ENCODE measurements at regions not wholly inside any gene's neighbourhood (a gene's known extent, or its start where the extent isn't known, plus 50 kb on each side); places are given as distances from the start of the nearest gene placed in this dataset.

- Histone ChIP-seq H3K27me3 (ENCODE audit: control insufficient read depth, insufficient read depth, low read length) (no peaks in the 10 kb centered on the region), H3K4me3 (ENCODE audit: low read depth in 2 of 2, low read length in 2 of 2) (no peak overlapping the region), H3K9me3 (ENCODE audit: control insufficient read depth, insufficient read depth, low read depth, low read length) (peaks cover 7% of the 10 kb centered on the region; the same call in 1 of the 2 replicates), H3K4me1 (ENCODE audit: control insufficient read depth, insufficient read depth, low read length) (no peaks in the 10 kb centered on the region), H3K36me3 (ENCODE audit: control insufficient read depth, insufficient read depth, low read length) (no peaks in the 10 kb centered on the region), H3K27ac (ENCODE audit: low read length) (no peak overlapping the region)
- no TSS peak for BruUV-seq (replicated peaks)
- ChIA-PET POLR2A (no interaction called here), CTCF (no interaction called here)
- intact Hi-C loops (cut with micrococcal nuclease; ENCODE audit: unreplicated experiment) = no loop called here
- no peak for ATAC-seq
- no peak for DNase-seq (ENCODE audit: low read depth, low spot score)
- in situ Hi-C loops (cut with HindIII; ENCODE audit: low pct_unique_long_range_greater_than_20kb, low sequenced_read_pairs) = no loop called here
- TF ChIP-seq TCF7L2 (IDR thresholded peaks at IDR 0.05; ENCODE audit: low read depth, low read length) (no peak), REST (IDR thresholded peaks at IDR 0.05; ENCODE audit: insufficient read depth in 1 of 2, low read depth in 2 of 2, low read length in 1 of 2) (no peak), CTCF (IDR thresholded peaks at IDR 0.05) (no peak), POLR2AphosphoS5 (IDR thresholded peaks at IDR 0.05; ENCODE audit: low read depth, low read length) (no peak), SIN3A (IDR thresholded peaks at IDR 0.05; ENCODE audit: borderline replicate concordance, insufficient read depth, low read depth, low read length) (no peak)
These were observed 506.7 kb upstream of the KIF2B start for GRCh38 chr17:53316073-53316472.

- no peak overlapping the region for H3K27ac ChIP-seq (ENCODE audit: low read length)
- intact Hi-C loops (cut with micrococcal nuclease; ENCODE audit: unreplicated experiment) = no loop called here
- in situ Hi-C loops (cut with HindIII; ENCODE audit: low pct_unique_long_range_greater_than_20kb, low sequenced_read_pairs) = no loop called here
- peaks cover 7% of the 10 kb centered on the region; the same call in 1 of the 2 replicates for H3K9me3 ChIP-seq (ENCODE audit: control insufficient read depth, insufficient read depth, low read depth, low read length)
- ATAC-seq (no peak), DNase-seq (ENCODE audit: low read depth, low spot score) (no peak)
- ChIA-PET CTCF (no interaction called here), POLR2A (no interaction called here)
- no TSS peak for BruUV-seq (replicated peaks)
- no peak overlapping the region for H3K4me3 ChIP-seq (ENCODE audit: low read depth in 2 of 2, low read length in 2 of 2)
- H3K36me3 ChIP-seq (ENCODE audit: control insufficient read depth, insufficient read depth, low read length) = no peaks in the 10 kb centered on the region
- no peaks in the 10 kb centered on the region for H3K4me1 ChIP-seq (ENCODE audit: control insufficient read depth, insufficient read depth, low read length)
- no peak for TF ChIP-seq POLR2AphosphoS5 (IDR thresholded peaks at IDR 0.05; ENCODE audit: low read depth, low read length)
- no peak for TF ChIP-seq TCF7L2 (IDR thresholded peaks at IDR 0.05; ENCODE audit: low read depth, low read length)
- no peak for TF ChIP-seq CTCF (IDR thresholded peaks at IDR 0.05)
- no peak for TF ChIP-seq REST (IDR thresholded peaks at IDR 0.05; ENCODE audit: insufficient read depth in 1 of 2, low read depth in 2 of 2, low read length in 1 of 2)
- TF ChIP-seq SIN3A (IDR thresholded peaks at IDR 0.05; ENCODE audit: borderline replicate concordance, insufficient read depth, low read depth, low read length) = no peak
- H3K27me3 ChIP-seq (ENCODE audit: control insufficient read depth, insufficient read depth, low read length) = no peaks in the 10 kb centered on the region
These were observed 508.2 kb upstream of the KIF2B start for GRCh38 chr17:53314521-53314920.

All from Panc1 (cell line).